Sigmoid colon (tissue), 6 donors: ENCODE measurements at regions not wholly inside any gene's neighbourhood (a gene's known extent, or its start where the extent isn't known, plus 50 kb on each side); places are given as distances from the start of the nearest gene placed in this dataset.

Experiments used
- DNase-seq: peaks from one replicate; pipeline ENCODE4 v3.0.0-alpha.2; 2019
- H3K27ac ChIP-seq, 4 donors: fragments of 200-600 bp; sonication (generic); one replicate each; pipeline ENCODE4 v1.5.1; 2016 to 2019; ENCODE audit warnings: mild to moderate bottlenecking in 1 of 4
- H3K27me3 ChIP-seq, 3 donors: fragments of 200-600 bp; sonication (generic); one replicate each; pipeline ENCODE4 v1.5.1; 2019; ENCODE audit warnings: mild to moderate bottlenecking in 1 of 3
- H3K36me3 ChIP-seq, 4 donors: fragments of 200-600 bp; sonication (generic); one replicate each; pipeline ENCODE4 v1.5.1; 2016 to 2019
- H3K4me1 ChIP-seq, 4 donors: fragments of 200-600 bp; sonication (generic); one replicate each; pipeline ENCODE4 v1.5.1; 2017 to 2019
- H3K4me3 ChIP-seq, 4 donors: fragments of 200-600 bp; sonication (generic); one replicate each; pipeline ENCODE4 v1.5.1; 2017 to 2019; ENCODE audit warnings: mild to moderate bottlenecking in 2 of 4, moderate library complexity in 1 of 4
- H3K9me3 ChIP-seq, 4 donors: fragments of 200-600 bp in 3 of 4; sonication (generic) in 3 of 4; one replicate each; pipeline versions ENCODE4 v1.5.1 to v1.6.1; 2013 to 2019
- CTCF ChIP-seq, 4 experiments: fragments of 450-650 bp in 3 of 4; fragments of 200-600 bp in 1 of 4; IDR thresholded peaks; one replicate each; pipeline ENCODE4 v1.5.1; 2016 to 2019; ENCODE audit warnings: antibody characterized with exemption in 4 of 4, mild to moderate bottlenecking in 3 of 4, moderate library complexity in 2 of 4
- EP300 ChIP-seq, 4 donors: sonication (generic); formaldehyde crosslinking; IDR thresholded peaks; one replicate each; pipeline ENCODE4 v1.6.1; 2017; ENCODE audit warnings: antibody characterized with exemption in 4 of 4
- POLR2A ChIP-seq, 2 donors: fragments of 450-650 bp; IDR thresholded peaks; one replicate each; pipeline ENCODE4 v1.6.1; 2016; ENCODE audit warnings: antibody characterized with exemption in 2 of 2, mild to moderate bottlenecking in 2 of 2, moderate library complexity in 2 of 2
- POLR2AphosphoS5 ChIP-seq, 4 donors: sonication (generic); formaldehyde crosslinking; IDR thresholded peaks; one replicate each; pipeline ENCODE4 v1.6.1; 2017; ENCODE audit warnings: antibody characterized with exemption in 4 of 4
- WGBS, 2 donors: extraction: QIAGEN DNeasy Blood & Tissue Kit; methylation state at CpG; one replicate each; pipeline ENCODE4 v1.1.7; 2013; 5-methylcytosine and 5-hydroxymethylcytosine counted together
- intact Hi-C: fragments of 100-400 bp; cut with DNase I; formaldehyde crosslinking; loops from one replicate; pipeline ENCODE4 v1.15.1; 2023
- donor health status: healthy with polysubstance abuse.
- donor health status: healthy.

GRCh38 chr1:229905031-229905545 lies 161.9 kb upstream of the GALNT2 start:
- no peak for DNase-seq
- 63 to 73% methylated on average over 7 of the region's 7 CpGs for WGBS, 2 donors
- intact Hi-C loops: no loop called here

GRCh38 chr1:229905652-229906051 lies 161.4 kb upstream of the GALNT2 start:
- no peak overlapping the region for H3K4me3 ChIP-seq
- intact Hi-C loops: no loop called here
- no peaks in the 10 kb centered on the region for H3K4me1 ChIP-seq
- DNase-seq: no peak
- WGBS, 2 donors: 93 to 96% methylated on average over 1 of the region's 1 CpG
- H3K36me3 ChIP-seq: no peaks in the 10 kb centered on the region
- TF ChIP-seq POLR2A (IDR thresholded peaks at IDR 0.05) (no peak), EP300 (IDR thresholded peaks at IDR 0.05) (no peak), CTCF (IDR thresholded peaks at IDR 0.05) (no peak), POLR2AphosphoS5 (IDR thresholded peaks at IDR 0.05) (no peak)
- no peaks in the 10 kb centered on the region for H3K9me3 ChIP-seq
- no peaks in the 10 kb centered on the region for H3K27me3 ChIP-seq
- no peak overlapping the region for H3K27ac ChIP-seq

More at GRCh38 chr1:229905031-229905545, 161.9 kb upstream of the GALNT2 start:
- Histone ChIP-seq H3K4me3 (no peak overlapping the region), H3K9me3 (no peaks in the 10 kb centered on the region), H3K27me3 (no peaks in the 10 kb centered on the region), H3K27ac (no peak overlapping the region), H3K4me1 (no peaks in the 10 kb centered on the region), H3K36me3 (no peaks in the 10 kb centered on the region)
- TF ChIP-seq CTCF (IDR thresholded peaks at IDR 0.05) (no peak), EP300 (IDR thresholded peaks at IDR 0.05) (no peak), POLR2AphosphoS5 (IDR thresholded peaks at IDR 0.05) (no peak), POLR2A (IDR thresholded peaks at IDR 0.05) (no peak)

- intact Hi-C loops: no loop called here
- H3K4me3 ChIP-seq: no peak overlapping the region
- H3K27ac ChIP-seq: no peak overlapping the region
- no peaks in the 10 kb centered on the region for H3K27me3 ChIP-seq
- H3K36me3 ChIP-seq: no peaks in the 10 kb centered on the region
- TF ChIP-seq POLR2A (IDR thresholded peaks at IDR 0.05) (no peak), EP300 (IDR thresholded peaks at IDR 0.05) (no peak), CTCF (IDR thresholded peaks at IDR 0.05) (no peak), POLR2AphosphoS5 (IDR thresholded peaks at IDR 0.05) (no peak)
- DNase-seq: no peak
- H3K4me1 ChIP-seq: no peaks in the 10 kb centered on the region
- no peaks in the 10 kb centered on the region for H3K9me3 ChIP-seq
- WGBS, 2 donors: 22 to 40% methylated on average over 7 of the region's 7 CpGs
Measured at GRCh38 chr1:229907884-229908638, 159.0 kb upstream of the GALNT2 start.

- no peak for TF ChIP-seq POLR2AphosphoS5 (IDR thresholded peaks at IDR 0.05)
- TF ChIP-seq EP300 (IDR thresholded peaks at IDR 0.05): no peak
- TF ChIP-seq CTCF (IDR thresholded peaks at IDR 0.05): no peak
- no peak for TF ChIP-seq POLR2A (IDR thresholded peaks at IDR 0.05)
- no peaks in the 10 kb centered on the region for H3K4me1 ChIP-seq
- H3K27ac ChIP-seq: no peak overlapping the region
- no peak overlapping the region for H3K4me3 ChIP-seq
- no peak for DNase-seq
- H3K9me3 ChIP-seq: no peaks in the 10 kb centered on the region
- 88 to 89% methylated on average over 4 of the region's 4 CpGs for WGBS, 2 donors
- H3K27me3 ChIP-seq: no peaks in the 10 kb centered on the region
- no peaks in the 10 kb centered on the region for H3K36me3 ChIP-seq
- intact Hi-C loops: no loop called here
Measured at GRCh38 chr1:229908689-229909088, 158.3 kb upstream of the GALNT2 start.
